Heart left ventricle (tissue), 16 donors: ENCODE measurements at regions not wholly inside any gene's neighbourhood (a gene's known extent, or its start where the extent isn't known, plus 50 kb on each side); places are given as distances from the start of the nearest gene placed in this dataset.

ENCODE experiments used
- ATAC-seq, 4 donors: fragments of 200-7000 bp; cut with Tn5 transposase; one replicate each; pipeline ENCODE4 v1.9.1; 2020 to 2022; ENCODE audit warnings: moderate library complexity in 4 of 4, mild to moderate bottlenecking in 3 of 4, moderate number of reproducible peaks in 1 of 4
- DNase-seq, 5 donors: peaks; one replicate each; pipeline ENCODE4 v3.0.0-alpha.2; 2020
- H3K27ac ChIP-seq, 12 donors: fragments of 200-600 bp; sonication (generic) in 4 of 12; one replicate each; pipeline versions ENCODE4 v1.5.0 to v1.8.0; 2016 to 2022; ENCODE audit warnings: mild to moderate bottlenecking in 2 of 12
- H3K27me3 ChIP-seq, 9 donors: fragments of 200-600 bp; sonication (generic) in 2 of 9; one replicate each; pipeline versions ENCODE4 v1.5.1 to v1.8.0; 2016 to 2022; ENCODE audit warnings: mild to moderate bottlenecking in 3 of 9
- H3K36me3 ChIP-seq, 9 donors: fragments of 200-600 bp; sonication (generic) in 2 of 9; one replicate each; pipeline versions ENCODE4 v1.5.0 to v1.8.0; 2018 to 2022; ENCODE audit warnings: mild to moderate bottlenecking in 2 of 9
- H3K4me1 ChIP-seq, 12 donors: fragments of 200-600 bp; sonication (generic) in 4 of 12; one replicate each; pipeline versions ENCODE4 v1.5.0 to v1.8.0; 2016 to 2022; ENCODE audit warnings: mild to moderate bottlenecking in 3 of 12
- H3K4me3 ChIP-seq, 12 donors: fragments of 200-600 bp; sonication (generic) in 4 of 12; one replicate each; pipeline versions ENCODE4 v1.5.0 to v1.8.0; 2017 to 2022; ENCODE audit warnings: mild to moderate bottlenecking in 9 of 12, moderate library complexity in 4 of 12
- H3K9me3 ChIP-seq, 12 donors: fragments of 200-600 bp; sonication (generic) in 4 of 12; one replicate each; pipeline versions ENCODE4 v1.5.0 to v1.8.0; 2016 to 2022; ENCODE audit warnings: mild to moderate bottlenecking in 1 of 12
- POLR2A ChIP-seq, 2 donors: fragments of 450-650 bp; IDR thresholded peaks; one replicate each; pipeline ENCODE4 v1.6.1; 2017; ENCODE audit warnings: antibody characterized with exemption in 2 of 2, mild to moderate bottlenecking in 2 of 2, moderate library complexity in 2 of 2
- WGBS, 4 donors: extraction: QIAGEN DNeasy Blood & Tissue Kit in 2 of 4; methylation state at CpG; one replicate each; pipeline versions ENCODE4 v1.1.5 to v1.1.7; 2013 to 2018; 5-methylcytosine and 5-hydroxymethylcytosine counted together
- intact Hi-C, 10 donors: fragments of 100-400 bp; cut with DNase I; formaldehyde crosslinking; loops; one replicate each; pipeline versions ENCODE4 v1.11.1 to v1.14.2; 2022
- TF ChIP-seq, protein P1 (sequence below), 12 donors: fragments of 200-600 bp; sonication (generic) in 4 of 12; IDR thresholded peaks; one replicate each; pipeline versions ENCODE4 v1.5.0 to v1.8.0; 2018 to 2022; ENCODE audit warnings: antibody characterized with exemption in 12 of 12, mild to moderate bottlenecking in 5 of 12
- donor health status: ischemic (EF 13 %, LVEDD 7.1; RV severe dilation, severe dysfunction).
- donor health status: healthy with polysubstance abuse.
- donor health status: DM: no; HTN: yes; CAD: no.
- donor health status: DM: no; HTN: no; CAD: no.
- donor health status: ischemic (EF 25% LVEDD 6.9; RV normal size, moderate dysfunction).
- donor health status: ischemic (EF 25% LVEDD 5.7; RV mildly dilated, moderate dysfunction).
- donor health status: healthy.
- donor health status: DM: yes; HTN: yes; CAD: no.
- donor health status: ischemic (EF 35%, LVEDD 5.7; RV mildly dilated, moderate dysfunction).
- donor health status: nonischemic (EF 11% LVEDD 7.7; RV severe dilation, severe dysfunction).
- donor health status: DM: yes; HTN: yes; CAD: no.
- donor health status: PGD.
- donor health status: ischemic (EF 29% LVEDD 5.4; RV normal size, mild dysfunction).
- donor health status: nonischemic (EF 23%, LVEDD 6.1; RV moderate dilation, normal function).

DNA sequence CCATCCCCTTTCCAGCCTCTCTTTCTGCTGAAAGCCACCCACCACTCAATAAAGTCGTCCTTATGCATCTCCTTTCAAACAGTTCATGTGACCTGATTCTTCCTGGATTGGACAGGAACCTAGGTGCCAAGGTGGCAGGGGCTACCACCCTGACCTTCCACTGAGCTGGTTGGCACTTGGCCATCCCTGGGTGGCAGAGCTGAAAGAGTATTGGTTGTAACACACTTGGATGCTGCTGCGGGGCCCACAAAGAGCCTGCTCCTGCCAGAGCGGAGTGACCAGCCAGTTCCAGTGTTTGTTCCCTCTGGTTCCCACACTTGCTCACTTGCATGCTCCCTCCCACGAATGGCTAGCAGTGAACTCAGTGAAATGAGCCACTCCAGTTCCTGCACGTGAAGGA, 57.2 kb upstream of the OR4C15 start:
- H3K27ac ChIP-seq: no peak overlapping the region
- intact Hi-C loops: no loop called here
- H3K36me3 ChIP-seq: no peaks in the 10 kb centered on the region
- peak in 1 of 5 donors; percentile 52 for DNase-seq
- 30 to 54% (median 47%) methylated on average over 5 of the region's 5 CpGs for WGBS, 4 donors
- no peak overlapping the region for H3K4me3 ChIP-seq
- H3K4me1 ChIP-seq: no peaks in the 10 kb centered on the region
- peaks cover 0 to 35% (median 4%) of the 10 kb centered on the region in 12 donors for H3K9me3 ChIP-seq
- no peak for TF ChIP-seq POLR2A (IDR thresholded peaks at IDR 0.05)
- TF ChIP-seq, protein P1, sequence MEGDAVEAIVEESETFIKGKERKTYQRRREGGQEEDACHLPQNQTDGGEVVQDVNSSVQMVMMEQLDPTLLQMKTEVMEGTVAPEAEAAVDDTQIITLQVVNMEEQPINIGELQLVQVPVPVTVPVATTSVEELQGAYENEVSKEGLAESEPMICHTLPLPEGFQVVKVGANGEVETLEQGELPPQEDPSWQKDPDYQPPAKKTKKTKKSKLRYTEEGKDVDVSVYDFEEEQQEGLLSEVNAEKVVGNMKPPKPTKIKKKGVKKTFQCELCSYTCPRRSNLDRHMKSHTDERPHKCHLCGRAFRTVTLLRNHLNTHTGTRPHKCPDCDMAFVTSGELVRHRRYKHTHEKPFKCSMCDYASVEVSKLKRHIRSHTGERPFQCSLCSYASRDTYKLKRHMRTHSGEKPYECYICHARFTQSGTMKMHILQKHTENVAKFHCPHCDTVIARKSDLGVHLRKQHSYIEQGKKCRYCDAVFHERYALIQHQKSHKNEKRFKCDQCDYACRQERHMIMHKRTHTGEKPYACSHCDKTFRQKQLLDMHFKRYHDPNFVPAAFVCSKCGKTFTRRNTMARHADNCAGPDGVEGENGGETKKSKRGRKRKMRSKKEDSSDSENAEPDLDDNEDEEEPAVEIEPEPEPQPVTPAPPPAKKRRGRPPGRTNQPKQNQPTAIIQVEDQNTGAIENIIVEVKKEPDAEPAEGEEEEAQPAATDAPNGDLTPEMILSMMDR (IDR thresholded peaks at IDR 0.05): no peak
- H3K27me3 ChIP-seq: no peaks in the 10 kb centered on the region
- ATAC-seq: no peak

DNA sequence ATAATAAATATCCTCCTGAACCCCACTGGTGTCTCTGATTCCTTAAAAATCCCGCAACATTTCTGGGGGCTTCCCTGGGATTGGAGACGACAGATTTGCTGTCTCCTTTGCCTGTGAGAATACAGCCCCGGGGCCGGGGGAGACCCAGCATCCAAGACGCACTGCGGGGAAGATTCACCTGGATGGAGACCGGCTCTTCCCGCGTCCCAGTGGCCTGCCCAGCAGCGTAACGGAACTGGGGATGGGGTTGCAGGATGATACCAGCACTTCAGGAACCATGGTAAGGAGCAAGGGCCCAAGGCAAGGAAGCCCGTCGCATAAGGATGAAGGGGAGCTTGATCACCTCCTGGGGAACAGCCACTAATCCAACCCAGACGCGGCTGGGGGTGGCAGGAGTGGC, 53.3 kb upstream of the OR4C15 start:
- ATAC-seq (no peak), DNase-seq (no peak)
- 84 to 89% (median 86%) methylated on average over 15 of the region's 15 CpGs for WGBS, 4 donors
- H3K4me3 ChIP-seq: no peak overlapping the region
- intact Hi-C loops: no loop called here
- H3K36me3 ChIP-seq: no peaks in the 10 kb centered on the region
- H3K9me3 ChIP-seq: peaks cover 0 to 16% (median under 1%) of the 10 kb centered on the region in 12 donors
- H3K4me1 ChIP-seq: no peaks in the 10 kb centered on the region
- no peak for TF ChIP-seq POLR2A (IDR thresholded peaks at IDR 0.05)
- TF ChIP-seq, protein P1 (IDR thresholded peaks at IDR 0.05): no peak
- H3K27me3 ChIP-seq: no peaks in the 10 kb centered on the region
- no peak overlapping the region for H3K27ac ChIP-seq

DNA sequence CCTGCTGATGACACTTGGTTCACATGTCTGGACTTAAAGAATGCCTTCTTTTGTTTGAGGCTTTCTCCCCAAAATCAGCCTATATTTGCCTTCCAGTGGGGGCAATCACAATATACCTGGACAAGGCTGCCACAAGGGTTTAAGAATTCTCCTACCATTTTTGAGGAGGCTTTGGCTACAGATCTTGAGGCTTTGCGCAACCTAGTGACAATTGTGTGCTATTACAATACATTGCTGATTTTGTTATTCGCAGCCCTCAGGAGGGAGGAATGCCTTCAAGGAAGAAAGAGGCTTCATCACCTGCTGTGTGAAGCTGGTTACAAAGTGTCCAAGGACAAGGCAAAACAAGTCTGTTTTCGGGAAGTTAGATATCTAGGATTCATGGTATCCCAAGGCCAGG, 50.8 kb upstream of the OR4C15 start:
- WGBS, 4 donors: 52 to 69% (median 59%) methylated on average over 3 of the region's 3 CpGs
- ATAC-seq: no peak
- intact Hi-C loops: no loop called here
- no peak for DNase-seq
- H3K4me3 ChIP-seq: no peak overlapping the region
- H3K9me3 ChIP-seq: peaks cover 0 to 11% (median 0%) of the 10 kb centered on the region in 12 donors
- no peaks in the 10 kb centered on the region for H3K36me3 ChIP-seq
- H3K4me1 ChIP-seq: no peaks in the 10 kb centered on the region
- H3K27me3 ChIP-seq: no peaks in the 10 kb centered on the region
- no peak for TF ChIP-seq POLR2A (IDR thresholded peaks at IDR 0.05)
- TF ChIP-seq, protein P1 (IDR thresholded peaks at IDR 0.05): peak in 1 of 12 donors; percentile 9
- H3K27ac ChIP-seq: no peak overlapping the region
